Forelimb muscle (tissue), 1 donor: ENCODE measurements at regions not wholly inside any gene's neighbourhood (a gene's known extent, or its start where the extent isn't known, plus 50 kb on each side); places are given as distances from the start of the nearest gene placed in this dataset.
A peak's percentile ranks its signal among the peaks of the same experiment; 100 is the strongest.
"Not testable (repeated sequence)": the region's sequence is repeated elsewhere in the genome, so short reads cannot be mapped to it uniquely, and the experiment has no call there.

Source experiments
- DNase-seq: peaks from one replicate; pipeline ENCODE4 v3.0.0-alpha.2; 2013; ENCODE audit warnings: low read depth

DNA sequence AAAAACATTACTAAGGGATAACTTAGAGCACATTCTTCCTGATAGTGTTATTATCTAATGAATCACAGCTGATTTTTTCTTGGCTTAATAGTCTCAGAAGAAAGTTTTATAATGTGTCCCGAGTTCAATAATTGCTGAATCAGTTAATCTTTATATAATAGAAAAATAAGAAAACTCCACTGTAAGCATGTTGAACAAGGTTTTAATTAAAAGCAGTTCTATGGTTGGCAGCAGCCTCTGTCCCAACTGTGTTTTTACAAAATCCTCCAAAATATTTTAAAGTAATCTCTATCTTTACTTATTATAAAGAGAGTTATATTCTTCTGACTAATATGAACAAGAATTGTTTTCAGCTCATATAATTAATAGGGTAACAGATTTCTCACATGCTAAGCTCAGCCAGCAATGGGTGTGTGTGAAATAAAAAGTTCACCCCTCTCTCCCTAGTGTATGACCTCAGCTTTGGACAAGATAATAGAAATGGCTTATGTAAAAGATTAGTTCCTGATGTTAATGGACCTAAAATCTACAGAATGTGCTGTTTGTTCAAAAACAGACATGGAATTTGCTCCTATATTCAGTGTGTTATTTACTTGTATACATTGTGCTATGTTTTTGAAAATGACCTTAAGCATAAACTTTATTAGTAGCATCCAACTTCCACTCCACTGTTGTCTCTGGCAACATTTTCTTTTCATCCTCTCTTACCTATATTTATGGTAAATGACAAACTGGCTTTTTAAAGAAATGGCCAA is 67.1 kb upstream of the DCN start:
- DNase-seq, result peak; percentile 89

DNA sequence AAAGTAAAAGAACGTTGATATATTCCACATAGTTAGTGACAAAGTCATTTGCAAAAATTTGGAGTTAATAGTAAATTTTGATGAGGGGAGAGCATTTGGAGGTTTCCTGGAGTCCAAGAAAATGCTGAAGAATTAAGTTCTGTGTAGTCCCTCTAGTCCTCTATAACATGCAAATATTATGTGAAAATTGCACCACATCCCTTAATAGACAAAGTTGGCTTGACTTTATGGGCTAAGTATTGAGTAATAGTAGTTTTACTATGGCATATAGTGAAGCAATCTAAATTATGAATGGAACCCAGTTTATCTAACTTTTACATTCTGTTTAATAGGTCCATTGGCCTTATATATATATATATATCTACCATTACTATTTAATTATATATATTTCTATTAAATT is 66.4 kb upstream of the DCN start:
- DNase-seq, result no peak

DNA sequence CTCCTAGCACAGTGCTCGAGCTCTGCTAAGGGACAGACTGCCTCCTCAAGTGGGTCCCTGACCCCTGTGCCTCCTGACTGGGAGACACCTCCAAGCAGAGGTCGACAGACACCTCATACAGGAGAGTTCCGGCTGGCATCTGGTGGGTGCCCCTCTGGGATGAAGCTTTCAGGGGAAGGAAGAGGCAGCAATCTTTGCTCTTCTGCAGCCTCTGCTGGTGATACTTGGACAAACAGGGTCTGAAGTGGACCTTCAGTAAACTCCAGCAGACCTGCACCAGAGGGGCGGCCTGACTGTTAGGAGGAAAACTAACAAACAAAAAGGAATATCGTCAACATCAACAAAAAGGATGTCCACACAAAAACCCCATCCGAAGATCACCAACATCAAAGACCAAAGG is 60.6 kb upstream of the DCN start:
- DNase-seq, result not testable (repeated sequence)

DNA sequence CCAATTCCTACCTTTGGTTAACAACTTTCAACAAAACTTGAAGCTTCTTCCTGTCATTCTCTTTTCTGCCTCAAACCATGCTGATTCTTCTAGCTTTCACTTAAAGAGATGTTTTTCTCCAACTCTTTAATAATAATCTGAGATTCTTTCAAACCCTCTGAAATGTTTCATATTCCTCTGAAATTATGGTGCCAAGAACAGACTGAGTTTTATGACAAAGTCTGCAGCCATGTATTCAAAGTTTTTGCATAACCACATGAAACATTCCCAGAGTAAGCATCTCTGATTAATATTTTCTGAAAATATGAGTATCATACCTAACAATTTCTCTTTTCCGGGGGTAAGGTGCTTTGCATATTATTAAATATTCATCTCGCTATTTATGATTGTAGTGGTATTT is 59.1 kb upstream of the DCN start:
- no peak for DNase-seq

DNA sequence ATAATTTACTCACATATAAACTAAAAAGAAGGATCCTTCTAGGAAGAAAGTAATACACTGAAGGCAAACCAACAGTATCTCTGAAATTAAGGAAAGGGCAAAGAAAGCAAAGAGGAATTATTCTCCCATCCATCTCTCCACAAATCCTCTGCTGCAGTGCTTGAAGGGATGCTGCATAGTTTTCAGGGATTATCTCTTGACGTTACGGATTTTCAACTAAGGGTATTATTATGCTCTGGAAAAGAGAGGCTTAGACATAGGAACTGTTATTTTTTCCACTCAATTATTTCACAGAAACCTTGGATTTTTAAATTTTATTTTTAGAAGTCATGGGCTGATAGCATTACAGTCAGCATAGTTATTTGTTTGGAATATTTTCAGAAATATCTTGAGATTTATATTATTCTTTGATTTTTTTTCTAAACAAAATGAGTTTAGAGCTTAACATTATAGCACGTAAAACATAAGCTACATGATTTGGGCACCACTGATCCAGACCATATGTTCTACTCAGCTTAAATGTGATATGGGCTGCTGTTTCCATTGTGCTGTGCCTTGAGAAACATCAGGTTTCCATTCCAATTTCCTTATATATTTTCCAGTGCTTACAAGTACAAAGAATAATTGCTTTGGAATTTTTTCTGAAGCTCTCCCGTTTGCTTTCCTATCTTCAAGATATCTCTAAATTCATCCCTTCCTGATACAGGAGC is 57.9 kb upstream of the DCN start:
- DNase-seq, result no peak

DNA sequence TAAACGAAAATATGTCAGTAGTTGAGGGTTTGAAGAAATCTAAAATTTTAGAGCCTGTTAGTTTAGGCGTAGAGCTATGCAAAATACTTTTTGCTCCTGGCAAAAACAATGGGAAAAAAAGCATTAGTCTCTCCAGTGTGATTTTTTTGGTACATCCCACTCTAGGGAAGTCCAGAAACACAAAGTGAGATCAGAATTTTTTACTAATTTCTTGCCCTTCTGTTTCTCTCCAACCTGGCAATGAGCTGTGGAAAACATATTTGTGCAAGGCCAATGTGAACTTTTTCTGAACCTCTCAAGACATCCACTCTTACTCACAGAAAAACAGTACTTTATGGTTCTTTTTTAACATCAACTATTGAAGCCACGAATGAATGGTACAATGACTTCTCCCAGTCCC is 56.9 kb upstream of the DCN start:
- peak; percentile 80 for DNase-seq
